K562 (cell line): ENCODE measurements at regions not wholly inside any gene's neighbourhood (a gene's known extent, or its start where the extent isn't known, plus 50 kb on each side); places are given as distances from the start of the nearest gene placed in this dataset.

Source experiments
- ATAC-seq: fragments of 200-7000 bp; cut with Tn5 transposase; 3 replicates; pipeline ENCODE4 v1.9.1; 2020; ENCODE audit warnings: moderate library complexity
- BruUV-seq: library from RNA; stranded (reverse); fragments of 400-500 nt; replicated peaks from 2 replicates; lab custom pipeline; 2021; lab: Mats Ljungman, UMichigan
- CTCF ChIA-PET: fragments of 300-600 bp; formaldehyde crosslinking; extraction: SDS; loops from one replicate; lab custom pipeline; 2021; ENCODE audit warnings: low intra/inter-chr PET ratio; lab: Yijun Ruan, JAX
- POLR2A ChIA-PET: fragments of 300-600, 350-650 bp; sonication (Branson Sonifier 250); formaldehyde crosslinking; extraction: SDS; loops from one replicate; lab custom pipeline; 2021; ENCODE audit warnings: antibody characterized with exemption, inconsistent platforms; lab: Yijun Ruan, JAX
- DNase-seq, 4 experiments: peaks; one replicate each; pipeline versions ENCODE4 v3.0.0 to v3.0.0-alpha.2; 2011 to 2018; ENCODE audit warnings: low spot score in 3 of 4, mixed read lengths in 3 of 4; ENCODE audit errors: extremely low read depth in 1 of 4
- FAIRE-seq: peaks from 2 replicates; lab custom pipeline; 2011; peaks lifted over from hg19 to GRCh38; lab: Jason Lieb, UNC
- H2AFZ ChIP-seq: 2 replicates; pipeline ENCODE4 v1.6.0; 2011; ENCODE audit warnings: low read depth, low read length, control low read depth, inconsistent platforms
- H3K27ac ChIP-seq: fragments of 200-600 bp; 3 replicates; pipeline ENCODE4 v1.8.0; 2011; ENCODE audit warnings: low read depth, mild to moderate bottlenecking, control low read depth, inconsistent platforms, low read length, moderate library complexity, mixed read lengths; ENCODE audit errors: extremely low read depth
- H3K27me3 ChIP-seq, 2 experiments: fragments of 300-600 bp in 1 of 2; 2 replicates in 1 of 2; 3 replicates in 1 of 2; pipeline versions ENCODE4 v1.6.0 to v1.8.0; 2011; ENCODE audit warnings: inconsistent platforms in 2 of 2, low read length in 2 of 2, mild to moderate bottlenecking in 1 of 2, mixed read lengths in 1 of 2, moderate library complexity in 1 of 2; ENCODE audit not compliant: control insufficient read depth in 2 of 2, insufficient read depth in 2 of 2
- H3K36me3 ChIP-seq: fragments of 300-600 bp; 3 replicates; pipeline ENCODE4 v1.8.0; 2011; ENCODE audit warnings: mild to moderate bottlenecking, low read length, inconsistent platforms; ENCODE audit not compliant: control insufficient read depth, insufficient read depth
- H3K4me1 ChIP-seq, 2 experiments: fragments of 200-600 bp in 1 of 2; replicated peaks in 1 of 2; 2 replicates in 1 of 2; 3 replicates in 1 of 2; pipeline versions ENCODE4 v1.5.1 to v1.8.0; 2011; ENCODE audit warnings: inconsistent platforms in 2 of 2, low read length in 2 of 2, mild to moderate bottlenecking in 1 of 2, mixed read lengths in 1 of 2, moderate library complexity in 1 of 2; ENCODE audit not compliant: control insufficient read depth in 2 of 2, insufficient read depth in 2 of 2
- H3K4me2 ChIP-seq: 2 replicates; pipeline ENCODE4 v1.6.1; 2011; ENCODE audit warnings: low read length, control low read depth, inconsistent platforms, mixed read lengths; ENCODE audit not compliant: insufficient read depth
- H3K4me3 ChIP-seq: fragments of 200-600 bp; sonication (generic), shearing (Covaris generic); 2 replicates; pipeline ENCODE4 v1.5.1; 2016; ENCODE audit warnings: control low read depth, inconsistent platforms
- H3K79me2 ChIP-seq: fragments of 200-600 bp; 3 replicates; pipeline ENCODE4 v1.8.0; 2011; ENCODE audit warnings: low read length, inconsistent platforms; ENCODE audit not compliant: control insufficient read depth, insufficient read depth
- H3K9ac ChIP-seq, 2 experiments: 2 replicates each; pipeline versions ENCODE4 v1.6.0 to v1.6.1; 2011; ENCODE audit warnings: low read depth in 2 of 2, low read length in 2 of 2, control low read depth in 1 of 2, inconsistent platforms in 1 of 2, mild to moderate bottlenecking in 1 of 2, mixed read lengths in 1 of 2; ENCODE audit not compliant: insufficient read depth in 1 of 2
- H3K9me1 ChIP-seq: one replicate; pipeline ENCODE4 v1.6.0; 2011; ENCODE audit warnings: inconsistent platforms, mild to moderate bottlenecking, low read length, moderate library complexity; ENCODE audit not compliant: control insufficient read depth, insufficient read depth
- H3K9me3 ChIP-seq: replicated peaks from 2 replicates; pipeline ENCODE4 v1.5.1; 2011; ENCODE audit warnings: low read depth, low read length, inconsistent platforms; ENCODE audit not compliant: control insufficient read depth, insufficient read depth
- H4K20me1 ChIP-seq: replicated peaks from 2 replicates; pipeline ENCODE4 v1.6.1; 2011; ENCODE audit warnings: low read length, inconsistent platforms, mixed read lengths; ENCODE audit not compliant: control insufficient read depth, insufficient read depth
- ETS2 ChIP-seq: IDR thresholded peaks from 2 replicates; pipeline ENCODE4 v1.6.1; 2016; ENCODE audit warnings: borderline replicate concordance, missing genetic modification characterization, mild to moderate bottlenecking, moderate library complexity, missing compliant biosample characterization; ENCODE audit not compliant: poor library complexity, severe bottlenecking
- GATAD2A ChIP-seq: fragments of 450-650 bp; IDR thresholded peaks from 2 replicates; pipeline ENCODE4 v1.6.1; 2017
- HNRNPUL1 ChIP-seq: fragments of 200-400 bp; formaldehyde crosslinking; IDR thresholded peaks from 2 replicates; pipeline ENCODE4 v1.6.1; 2017; ENCODE audit warnings: low read length
- KDM5B ChIP-seq: fragments of 200-600 bp; sonication (generic); IDR thresholded peaks from 2 replicates; pipeline ENCODE4 v1.6.1; 2012; ENCODE audit warnings: low read depth, mild to moderate bottlenecking, moderate library complexity, low read length, control low read depth, inconsistent platforms; ENCODE audit not compliant: insufficient replicate concordance
- LCOR ChIP-seq: sonication (generic); formaldehyde crosslinking; IDR thresholded peaks from 2 replicates; pipeline ENCODE4 v1.8.0; 2022; ENCODE audit warnings: mild to moderate bottlenecking, missing genetic modification reagents
- PPARD ChIP-seq: fragments of 250-450 bp; sonication (Bioruptor Pico); IDR thresholded peaks from 2 replicates; pipeline ENCODE4 v1.8.0; 2022; ENCODE audit warnings: inconsistent platforms, mild to moderate bottlenecking, moderate library complexity
- REST ChIP-seq, 2 experiments: fragments of 450-650 bp; formaldehyde crosslinking in 1 of 2; IDR thresholded peaks; 2 replicates each; pipeline versions ENCODE4 v1.4.0 to v1.6.1; 2014 to 2020; ENCODE audit warnings: mild to moderate bottlenecking in 2 of 2, borderline replicate concordance in 1 of 2, low read depth in 1 of 2
- RFX7 ChIP-seq: fragments of 250-450 bp; sonication (Bioruptor Pico); IDR thresholded peaks from 2 replicates; pipeline ENCODE4 v1.5.1; 2021; ENCODE audit warnings: mild to moderate bottlenecking
- SREBF2 ChIP-seq: sonication (generic); formaldehyde crosslinking; IDR thresholded peaks from 2 replicates; pipeline ENCODE4 v1.4.0; 2020; ENCODE audit warnings: mild to moderate bottlenecking, missing genetic modification reagents
- SRSF3 ChIP-seq: fragments of 200-400 bp; formaldehyde crosslinking; IDR thresholded peaks from 2 replicates; pipeline ENCODE4 v1.6.1; 2016; ENCODE audit warnings: mild to moderate bottlenecking, low read length, moderate library complexity; ENCODE audit not compliant: insufficient read depth
- TCF7L2 ChIP-seq: fragments of 150-350 bp; IDR thresholded peaks from 2 replicates; pipeline ENCODE4 v1.6.1; 2016; ENCODE audit warnings: low read depth, mild to moderate bottlenecking, low read length, moderate library complexity
- TEAD2 ChIP-seq: fragments of 450-650 bp; IDR thresholded peaks from 2 replicates; pipeline ENCODE4 v1.6.1; 2016; ENCODE audit warnings: missing genetic modification characterization, control low read depth, missing compliant biosample characterization
- TEAD4 ChIP-seq, 2 experiments: sonication (generic) in 1 of 2; formaldehyde crosslinking in 1 of 2; IDR thresholded peaks; 2 replicates each; pipeline versions ENCODE4 v1.6.1 to v1.8.0; 2012 to 2022; ENCODE audit warnings: borderline replicate concordance in 1 of 2, inconsistent platforms in 1 of 2, low read length in 1 of 2, mild to moderate bottlenecking in 1 of 2, missing genetic modification reagents in 1 of 2
- ZBTB1 ChIP-seq: sonication (generic); formaldehyde crosslinking; IDR thresholded peaks from 2 replicates; pipeline ENCODE4 v1.8.1; 2023; ENCODE audit warnings: missing genetic modification reagents, low read depth, mild to moderate bottlenecking, borderline replicate concordance
- ZNF699 ChIP-seq: fragments of 250-450 bp; sonication (Bioruptor Pico); IDR thresholded peaks from 2 replicates; pipeline ENCODE4 v1.8.0; 2021; ENCODE audit warnings: mild to moderate bottlenecking, moderate library complexity; ENCODE audit not compliant: insufficient replicate concordance
- WGBS: fragments of 100-300 bp; shearing (Covaris generic); methylation state at CpG from one replicate; pipeline ENCODE4 v1.1.6; 2016; ENCODE audit warnings: low coverage, mixed read lengths; ENCODE audit not compliant: insufficient coverage; ENCODE audit errors: missing lambda C conversion rate; 5-methylcytosine and 5-hydroxymethylcytosine counted together
- in situ Hi-C: fragments of 300-500 bp; cut with MboI; formaldehyde crosslinking; loops from 4 replicates; pipeline ENCODE4 v1.15.0; 2018; ENCODE audit warnings: inconsistent platforms, mixed read lengths
- intact Hi-C: fragments of 100-400 bp; cut with micrococcal nuclease; formaldehyde crosslinking; loops from 2 replicates; pipeline ENCODE4 v1.14.2; 2022

- Histone ChIP-seq H2AFZ (no peak overlapping the region), H3K79me2 (no peaks in the 10 kb centered on the region), H3K9ac (no peak overlapping the region), H4K20me1 (no peaks in the 10 kb centered on the region), H3K36me3 (no peaks in the 10 kb centered on the region), H3K9me3 (no peaks in the 10 kb centered on the region), H3K27ac (no peak overlapping the region), H3K9me1 (no peaks in the 10 kb centered on the region), H3K4me1 (peaks cover 10 to 57% of the 10 kb centered on the region in 2 experiments), H3K4me2 (no peak overlapping the region; the same call in 1 of the 2 replicates), H3K4me3 (no peak overlapping the region), H3K27me3 (no peaks in the 10 kb centered on the region)
- POLR2A ChIA-PET, result interaction anchor here (1.2 to 2.6 kb wide), 3 partner anchors 13 to 99 kb away, joined by 3 to 8 read pairs (median 4); no protein-coding TSS in a partner anchor
- in situ Hi-C loops, result no loop called here
- intact Hi-C loops, result loop anchor here (5.0 kb wide), 1 partner anchor 83 kb away; the partner anchor contains the start of gene SLC38A2
- CTCF ChIA-PET, result no interaction called here
- BruUV-seq, result no TSS peak
- 41% methylated on average over 1 of the region's 1 CpG for WGBS
- no peak for DNase-seq
- FAIRE-seq, result no peak
- peak; percentile 6; the same call in 1 of the 3 replicates for ATAC-seq
- no peak for TF ChIP-seq TCF7L2
- TF ChIP-seq GATAD2A, result no peak
- no peak for TF ChIP-seq TEAD4 (IDR thresholded peaks at IDR 0.05; ENCODE audit: low read length)
- no peak for TF ChIP-seq TEAD4 (CRISPR knock-in tag; IDR thresholded peaks at IDR 0.05; ENCODE audit: borderline replicate concordance)
- TF ChIP-seq KDM5B, result no peak
- no peak for TF ChIP-seq HNRNPUL1
- TF ChIP-seq REST (IDR thresholded peaks at IDR 0.05; ENCODE audit: borderline replicate concordance), result no peak
- TF ChIP-seq REST (CRISPR knock-in tag; IDR thresholded peaks at IDR 0.05; ENCODE audit: low read depth), result no peak
- no peak for TF ChIP-seq SREBF2 (CRISPR knock-in tag)
- TF ChIP-seq LCOR (CRISPR knock-in tag), result no peak
- TF ChIP-seq PPARD (CRISPR knock-in tag), result no peak
- TF ChIP-seq ZBTB1 (CRISPR knock-in tag), result no peak
- no peak for TF ChIP-seq ZNF699 (CRISPR knock-in tag)
- no peak for TF ChIP-seq TEAD2 (tag)
- no peak for TF ChIP-seq SRSF3
- no peak for TF ChIP-seq RFX7 (CRISPR knock-in tag)
- TF ChIP-seq ETS2 (tag), result no peak
These were observed 82.4 kb upstream of the SLC38A2 start for GRCh38 chr12:46454981-46455380.
